GM12878 (cell line): ENCODE measurements at regions not wholly inside any gene's neighbourhood (a gene's known extent, or its start where the extent isn't known, plus 50 kb on each side); places are given as distances from the start of the nearest gene placed in this dataset.

Experiments used
- ATAC-seq: fragments of 200-7000 bp; cut with Tn5 transposase; 3 replicates; pipeline ENCODE4 v1.9.1; 2020; ENCODE audit warnings: mild to moderate bottlenecking, moderate library complexity
- BruUV-seq: library from RNA; stranded (reverse); fragments of 400-500 nt; replicated peaks from 2 replicates; lab custom pipeline; 2021; lab: Mats Ljungman, UMichigan
- CTCF ChIA-PET: fragments of 300-600 bp; sonication (Branson Sonifier 250); formaldehyde crosslinking; extraction: SDS; loops from one replicate; lab custom pipeline; 2021; ENCODE audit warnings: inconsistent platforms; lab: Yijun Ruan, JAX
- POLR2A ChIA-PET: fragments of 350-600 bp; formaldehyde crosslinking; extraction: SDS; loops from one replicate; lab custom pipeline; 2021; ENCODE audit warnings: inconsistent platforms; lab: Charles Lee
- RAD21 ChIA-PET: fragments of 300-600 bp; sonication (Branson Sonifier 250); formaldehyde crosslinking; loops from one replicate; lab custom pipeline; 2023; ENCODE audit warnings: antibody characterized with exemption; ENCODE audit not compliant: unreplicated experiment; lab: Charles Lee
- SMC1A ChIA-PET: fragments of 300-600 bp; sonication (Branson Sonifier 250); formaldehyde crosslinking; loops from one replicate; lab custom pipeline; 2023; ENCODE audit not compliant: unreplicated experiment, uncharacterized antibody; lab: Charles Lee
- DNase-seq: peaks from one replicate; pipeline ENCODE4 v3.0.0-alpha.2; 2011; ENCODE audit warnings: low read depth, low spot score
- FAIRE-seq: peaks from 3 replicates; lab custom pipeline; 2011; peaks lifted over from hg19 to GRCh38; lab: Jason Lieb, UNC
- H2AFZ ChIP-seq: 2 replicates; pipeline ENCODE4 v1.6.0; 2011; ENCODE audit warnings: low read depth, low read length, control low read depth; ENCODE audit not compliant: control insufficient read depth
- H3K27ac ChIP-seq: 2 replicates; pipeline ENCODE4 v1.5.1; 2011; ENCODE audit warnings: control low read depth; ENCODE audit not compliant: control insufficient read depth, insufficient read depth
- H3K27me3 ChIP-seq, 2 experiments: replicated peaks in 1 of 2; 2 replicates each; pipeline versions ENCODE4 v1.6.0 to v1.6.1; 2011; ENCODE audit warnings: low read length in 1 of 2; ENCODE audit not compliant: control insufficient read depth in 2 of 2, insufficient read depth in 2 of 2
- H3K36me3 ChIP-seq, 2 experiments: 2 replicates each; pipeline ENCODE4 v1.5.1; 2011; ENCODE audit warnings: low read length in 1 of 2; ENCODE audit not compliant: control insufficient read depth in 2 of 2, insufficient read depth in 2 of 2
- H3K4me1 ChIP-seq: 2 replicates; pipeline ENCODE4 v1.6.1; 2011; ENCODE audit warnings: mild to moderate bottlenecking, low read length, moderate library complexity, mixed read lengths; ENCODE audit not compliant: control insufficient read depth, insufficient read depth
- H3K4me2 ChIP-seq: 2 replicates; pipeline ENCODE4 v1.6.0; 2011; ENCODE audit warnings: control low read depth; ENCODE audit not compliant: control insufficient read depth, insufficient read depth
- H3K4me3 ChIP-seq: fragments of 200-600 bp; sonication (generic); 2 replicates; pipeline ENCODE4 v1.5.1; 2016
- H3K79me2 ChIP-seq: 2 replicates; pipeline ENCODE4 v1.6.0; 2011; ENCODE audit warnings: low read length; ENCODE audit not compliant: control insufficient read depth, insufficient read depth
- H3K9ac ChIP-seq: 2 replicates; pipeline ENCODE4 v1.8.0; 2011; ENCODE audit warnings: low read length, control low read depth, mixed read lengths; ENCODE audit not compliant: control insufficient read depth, insufficient read depth
- H3K9me3 ChIP-seq: replicated peaks from 3 replicates; pipeline ENCODE4 v1.5.1; 2011; ENCODE audit warnings: mild to moderate bottlenecking, low read length; ENCODE audit not compliant: control insufficient read depth, insufficient read depth
- H4K20me1 ChIP-seq: 2 replicates; pipeline ENCODE4 v1.6.0; 2011; ENCODE audit not compliant: control insufficient read depth, insufficient read depth
- CBFB ChIP-seq: IDR thresholded peaks from 2 replicates; pipeline ENCODE4 v1.6.1; 2016; ENCODE audit warnings: antibody characterized with exemption, low read depth
- EP300 ChIP-seq, 2 experiments: fragments of 150-350 bp in 1 of 2; IDR thresholded peaks; 2 replicates each; pipeline ENCODE4 v1.6.1; 2011 to 2012; ENCODE audit warnings: low read depth in 2 of 2, low read length in 2 of 2, borderline replicate concordance in 1 of 2, improper control_type of control experiment in 1 of 2, inconsistent platforms in 1 of 2; ENCODE audit not compliant: control insufficient read depth in 1 of 2
- ETV6 ChIP-seq, 2 experiments: fragments of 450-650 bp in 1 of 2; IDR thresholded peaks in 1 of 2; conservative IDR thresholded peaks in 1 of 2; 2 replicates each; pipeline ENCODE4 v1.6.1; 2014; ENCODE audit warnings: antibody characterized with exemption in 1 of 2, borderline replicate concordance in 1 of 2, low read depth in 1 of 2, mild to moderate bottlenecking in 1 of 2, moderate library complexity in 1 of 2
- IKZF1 ChIP-seq: fragments of 450-650 bp; conservative IDR thresholded peaks from 2 replicates; pipeline ENCODE4 v1.6.1; 2017; ENCODE audit warnings: antibody characterized with exemption, mild to moderate bottlenecking
- KDM1A ChIP-seq: fragments of 200-600 bp; sonication (generic); IDR thresholded peaks from 2 replicates; pipeline ENCODE4 v1.6.1; 2016; ENCODE audit warnings: borderline replicate concordance
- MEF2B ChIP-seq: fragments of 450-650 bp; IDR thresholded peaks from 2 replicates; pipeline ENCODE4 v1.6.1; 2018; ENCODE audit warnings: mild to moderate bottlenecking, moderate library complexity; ENCODE audit not compliant: partially characterized antibody, poor library complexity, severe bottlenecking
- RELA ChIP-seq: fragments of 450-650 bp; IDR thresholded peaks from 2 replicates; pipeline ENCODE4 v1.8.0; 2014; ENCODE audit warnings: borderline replicate concordance; ENCODE audit not compliant: partially characterized antibody
- SMAD5 ChIP-seq: IDR thresholded peaks from 2 replicates; pipeline ENCODE4 v1.6.1; 2016; ENCODE audit warnings: antibody characterized with exemption, low read depth
- SPI1 ChIP-seq: IDR thresholded peaks from 2 replicates; pipeline ENCODE4 v1.6.1; 2011; ENCODE audit warnings: low read depth, mild to moderate bottlenecking, low read length, moderate library complexity, borderline replicate concordance; ENCODE audit not compliant: insufficient read depth
- SREBF1 ChIP-seq: IDR thresholded peaks from 2 replicates; pipeline ENCODE4 v1.6.1; 2012; ENCODE audit warnings: mild to moderate bottlenecking, low read length
- TAF1 ChIP-seq: IDR thresholded peaks from 2 replicates; pipeline ENCODE4 v1.6.1; 2011; ENCODE audit warnings: mild to moderate bottlenecking, low read depth, low read length, borderline replicate concordance
- WGBS: methylation state at CpG from one replicate; pipeline ENCODE4 v1.1.6; 2016; ENCODE audit warnings: low lambda C conversion rate; ENCODE audit not compliant: insufficient replicate concordance, insufficient coverage; ENCODE audit errors: missing lambda C conversion rate; 5-methylcytosine and 5-hydroxymethylcytosine counted together
- in situ Hi-C: fragments of 300-500 bp; cut with MboI; formaldehyde crosslinking; loops from 9 replicates; pipeline ENCODE4 v1.14.3; 2018; ENCODE audit warnings: mixed read lengths
- intact Hi-C: fragments of 100-400 bp; cut with micrococcal nuclease; formaldehyde crosslinking; loops from one replicate; pipeline ENCODE4 v1.14.2; 2022; ENCODE audit not compliant: unreplicated experiment

DNA sequence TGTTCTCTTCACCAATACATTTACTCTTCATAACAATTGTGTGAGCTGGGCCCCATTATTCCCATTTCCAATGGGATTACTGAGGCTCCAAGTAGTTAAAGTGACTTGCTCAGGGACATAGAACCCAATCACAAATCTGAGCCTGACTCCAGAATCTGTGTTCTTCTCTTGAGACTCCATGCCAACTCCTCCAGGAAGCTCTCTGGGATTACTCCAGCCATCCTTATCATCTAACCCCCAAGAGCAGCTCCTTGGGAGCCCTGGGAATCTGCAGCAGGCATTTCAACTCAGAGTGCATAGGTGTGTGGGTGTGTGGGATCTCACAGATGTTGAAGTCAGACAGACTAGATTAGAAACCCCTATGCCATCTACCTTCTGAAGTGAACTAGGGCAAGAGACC is 131.4 kb upstream of the BOD1 start:
- FAIRE-seq = no peak
- in situ Hi-C loops (no loop called here), intact Hi-C loops (no loop called here)
- H3K4me2 ChIP-seq = no peak overlapping the region
- RAD21 ChIA-PET = interaction anchor here (0.6 to 1.3 kb wide), 4 partner anchors 40 to 136 kb away, joined by 3 to 5 read pairs (median 3); no protein-coding TSS in a partner anchor
- no peaks in the 10 kb centered on the region for H3K79me2 ChIP-seq
- H3K27ac ChIP-seq = no peak overlapping the region
- DNase-seq = no peak
- SMC1A ChIA-PET = interaction anchor here (0.7 to 5.5 kb wide), 3 partner anchors 39 to 73 kb away, joined by 3 to 60 read pairs (median 42); no protein-coding TSS in a partner anchor
- peaks cover 52% of the 10 kb centered on the region for H3K4me1 ChIP-seq
- no peak overlapping the region for H3K4me3 ChIP-seq
- no peak overlapping the region for H2AFZ ChIP-seq
- H3K27me3 ChIP-seq = no peaks in the 10 kb centered on the region
- POLR2A ChIA-PET = interaction anchor here (0.6 to 0.7 kb wide), 2 partner anchors 82 to 125 kb away, joined by 3 to 4 read pairs; no protein-coding TSS in a partner anchor
- H3K36me3 ChIP-seq = no peaks in the 10 kb centered on the region
- TF ChIP-seq RELA = no peak
- no peak for TF ChIP-seq EP300 (IDR thresholded peaks at IDR 0.05; ENCODE audit: borderline replicate concordance in 1 of 2, control insufficient read depth in 1 of 2, low read depth in 2 of 2, low read length in 2 of 2)
- CTCF ChIA-PET = interaction anchor here (1.2 kb wide), 1 partner anchor 39 kb away, joined by 4 read pairs; no protein-coding TSS in a partner anchor
- H4K20me1 ChIP-seq = no peaks in the 10 kb centered on the region
- H3K9ac ChIP-seq = no peak overlapping the region
- no peak for ATAC-seq
- H3K9me3 ChIP-seq = no peaks in the 10 kb centered on the region
- no TSS peak for BruUV-seq

DNA sequence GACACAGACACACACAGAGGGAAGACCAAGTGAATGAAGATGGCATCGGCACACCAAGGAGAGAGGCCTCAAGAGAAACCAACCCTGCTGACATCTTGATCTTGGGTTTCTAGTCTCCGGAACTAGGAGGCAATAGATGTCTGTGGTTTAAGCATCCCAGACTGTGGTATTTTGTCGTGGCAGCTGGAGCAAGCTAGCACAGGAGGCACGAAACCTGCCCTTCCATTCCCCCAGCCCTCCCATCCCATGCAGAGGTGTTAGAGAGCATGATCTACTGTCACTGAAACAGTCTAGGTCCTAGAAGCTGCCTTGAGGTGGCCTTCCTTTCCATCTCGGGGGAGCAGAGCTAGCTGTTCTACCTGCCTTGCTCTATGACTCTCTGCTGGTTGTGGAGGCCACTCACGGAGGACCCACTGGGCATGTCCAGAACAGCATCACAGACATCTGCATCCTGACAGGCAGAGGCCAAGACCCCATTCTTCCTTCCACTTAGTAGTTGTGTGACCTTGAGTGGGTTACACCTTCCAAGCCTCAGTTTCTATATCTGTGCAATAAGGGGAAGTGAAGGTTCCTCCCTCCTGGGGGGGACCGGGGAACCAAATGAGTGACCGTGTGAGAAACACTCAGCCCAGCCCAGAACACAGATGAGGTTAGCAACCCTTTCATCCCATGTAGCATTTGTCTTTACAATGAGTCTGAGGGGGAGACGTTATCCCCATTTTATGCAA is 134.3 kb upstream of the BOD1 start:
- Histone ChIP-seq H3K4me3 (no peak overlapping the region), H2AFZ (peak overlapping the region; percentile 37), H3K4me1 (peaks cover 24% of the 10 kb centered on the region), H3K4me2 (peak overlapping the region; percentile 69), H3K79me2 (no peaks in the 10 kb centered on the region), H3K36me3 (no peaks in the 10 kb centered on the region), H3K9ac (no peak overlapping the region), H3K27ac (no peak overlapping the region; the same call in 1 of the 2 replicates), H4K20me1 (no peaks in the 10 kb centered on the region), H3K27me3 (no peaks in the 10 kb centered on the region), H3K9me3 (no peaks in the 10 kb centered on the region)
- no peak for DNase-seq
- ChIA-PET POLR2A (no interaction called here), RAD21 (interaction anchor here (1.0 to 1.7 kb wide), 3 partner anchors 36 to 175 kb away, joined by 3 to 5 read pairs (median 3); no protein-coding TSS in a partner anchor), SMC1A (interaction anchor here (1.4 kb wide), 1 partner anchor 87 kb away, joined by 3 read pairs; no protein-coding TSS in a partner anchor), CTCF (interaction anchor here (1.4 kb wide), 1 partner anchor 9 kb away, joined by 4 read pairs; no protein-coding TSS in a partner anchor)
- intact Hi-C loops (no loop called here), in situ Hi-C loops (no loop called here)
- TF ChIP-seq SREBF1 = no peak
- no peak for TF ChIP-seq KDM1A
- TF ChIP-seq CBFB = no peak
- no peak for TF ChIP-seq SMAD5
- TF ChIP-seq ETV6 (conservative IDR thresholded peaks at IDR 0.05 in 1 of 2, IDR thresholded peaks at IDR 0.05 in 1 of 2; ENCODE audit: borderline replicate concordance in 1 of 2, low read depth in 1 of 2) = no peak
- no peak for TF ChIP-seq MEF2B
- peak; percentile 16; the same call in 1 of the 2 replicates for TF ChIP-seq IKZF1
- no peak for TF ChIP-seq TAF1
- TF ChIP-seq SPI1 = peak; percentile 64
- no TSS peak for BruUV-seq
- ATAC-seq = peak; percentile 57
- peak; percentile 27 for FAIRE-seq
- WGBS = 44% methylated on average over 9 of the region's 9 CpGs
